Fibroblast of lung (primary cell): ENCODE measurements at regions not wholly inside any gene's neighbourhood (a gene's known extent, or its start where the extent isn't known, plus 50 kb on each side); places are given as distances from the start of the nearest gene placed in this dataset.

Source experiments
- DNase-seq, 2 donors: peaks; one replicate each; pipeline versions ENCODE4 v3.0.0 to v3.0.0-alpha.2; 2010; ENCODE audit warnings: low read depth in 2 of 2
- H2AFZ ChIP-seq: 2 replicates; pipeline ENCODE4 v1.5.1; 2012; ENCODE audit warnings: low read length, control low read depth, inconsistent platforms
- H3K27ac ChIP-seq: 2 replicates; pipeline ENCODE4 v1.5.1; 2011; ENCODE audit warnings: low read length, control low read depth; ENCODE audit not compliant: insufficient read depth
- H3K27me3 ChIP-seq: 2 replicates; pipeline ENCODE4 v1.5.1; 2011; ENCODE audit warnings: mild to moderate bottlenecking, low read length; ENCODE audit not compliant: control insufficient read depth, insufficient read depth
- H3K36me3 ChIP-seq: 2 replicates; pipeline ENCODE4 v1.5.1; 2011; ENCODE audit warnings: low read length; ENCODE audit not compliant: control insufficient read depth, insufficient read depth
- H3K4me1 ChIP-seq: 2 replicates; pipeline ENCODE4 v1.5.1; 2011; ENCODE audit warnings: low read length; ENCODE audit not compliant: control insufficient read depth, insufficient read depth; ENCODE audit errors: extremely low read depth
- H3K4me2 ChIP-seq: 2 replicates; pipeline ENCODE4 v1.5.1; 2011; ENCODE audit warnings: low read length, control low read depth; ENCODE audit not compliant: insufficient read depth; ENCODE audit errors: extremely low read depth
- H3K4me3 ChIP-seq, 4 experiments: fragments of 200-600 bp in 1 of 4; sonication (generic) in 1 of 4; replicated peaks in 1 of 4; 2 replicates each; pipeline ENCODE4 v1.5.1; 2011 to 2016; ENCODE audit warnings: low read length in 4 of 4, low read depth in 3 of 4, mild to moderate bottlenecking in 3 of 4, control low read depth in 2 of 4, inconsistent platforms in 1 of 4, mixed read lengths in 1 of 4; ENCODE audit not compliant: insufficient read depth in 1 of 4; ENCODE audit errors: control extremely low read depth in 1 of 4
- H3K79me2 ChIP-seq: 2 replicates; pipeline ENCODE4 v1.5.1; 2012; ENCODE audit warnings: mild to moderate bottlenecking, low read length, inconsistent platforms; ENCODE audit not compliant: control insufficient read depth, insufficient read depth
- H3K9ac ChIP-seq: 2 replicates; pipeline ENCODE4 v1.5.1; 2011; ENCODE audit warnings: mild to moderate bottlenecking, low read length, control low read depth; ENCODE audit not compliant: insufficient read depth
- H3K9me3 ChIP-seq: 2 replicates; pipeline ENCODE4 v1.5.1; 2012; ENCODE audit warnings: low read depth, low read length; ENCODE audit not compliant: control insufficient read depth, insufficient read depth
- H4K20me1 ChIP-seq: 2 replicates; pipeline ENCODE4 v1.5.1; 2011; ENCODE audit warnings: low read length; ENCODE audit not compliant: control insufficient read depth, insufficient read depth; ENCODE audit errors: extremely low read depth
- CTCF ChIP-seq, 2 donors: IDR thresholded peaks in 1 of 2; conservative IDR thresholded peaks in 1 of 2; 1 replicate in 1 of 2; 2 replicates in 1 of 2; pipeline ENCODE4 v1.5.1; 2011 to 2012; ENCODE audit warnings: low read length in 2 of 2, control low read depth in 1 of 2, inconsistent platforms in 1 of 2, low read depth in 1 of 2, mild to moderate bottlenecking in 1 of 2
- EZH2 ChIP-seq: IDR thresholded peaks from 2 replicates; pipeline ENCODE4 v1.5.1; 2012; ENCODE audit warnings: low read length, control low read depth, mild to moderate bottlenecking; ENCODE audit errors: missing control alignments

GRCh38 chr2:12278217-12278750 lies 438.5 kb upstream of the TRIB2 start:
- H3K4me2 ChIP-seq, result no peak overlapping the region
- peak in 1 of 2 donors; percentile 44 for DNase-seq

GRCh38 chr2:12282780-12283695 lies 433.7 kb upstream of the TRIB2 start:
- Histone ChIP-seq H3K9me3 (no peaks in the 10 kb centered on the region), H3K4me2 (no peak overlapping the region), H2AFZ (no peak overlapping the region), H3K4me1 (peaks cover 3% of the 10 kb centered on the region), H3K36me3 (no peaks in the 10 kb centered on the region), H3K79me2 (no peaks in the 10 kb centered on the region), H3K27me3 (no peaks in the 10 kb centered on the region), H3K4me3 (no peak overlapping the region), H3K27ac (no peak overlapping the region), H4K20me1 (no peaks in the 10 kb centered on the region), H3K9ac (no peak overlapping the region)
- no peak for DNase-seq
- no peak for TF ChIP-seq CTCF (conservative IDR thresholded peaks at IDR 0.05 in 1 of 2, IDR thresholded peaks at IDR 0.05 in 1 of 2; ENCODE audit: low read depth in 1 of 2, low read length in 2 of 2)
- no peak for TF ChIP-seq EZH2

More at GRCh38 chr2:12278217-12278750, 438.5 kb upstream of the TRIB2 start:
- no peaks in the 10 kb centered on the region for H4K20me1 ChIP-seq
- no peak for TF ChIP-seq EZH2
- TF ChIP-seq CTCF (conservative IDR thresholded peaks at IDR 0.05 in 1 of 2, IDR thresholded peaks at IDR 0.05 in 1 of 2; ENCODE audit: low read depth in 1 of 2, low read length in 2 of 2), result no peak
- H3K4me1 ChIP-seq, result no peaks in the 10 kb centered on the region
- H2AFZ ChIP-seq, result no peak overlapping the region
- no peak overlapping the region for H3K9ac ChIP-seq
- H3K36me3 ChIP-seq, result no peaks in the 10 kb centered on the region
- no peaks in the 10 kb centered on the region for H3K79me2 ChIP-seq
- H3K9me3 ChIP-seq, result no peaks in the 10 kb centered on the region
- no peak overlapping the region for H3K4me3 ChIP-seq
- no peak overlapping the region for H3K27ac ChIP-seq
- H3K27me3 ChIP-seq, result no peaks in the 10 kb centered on the region

- DNase-seq, result peak in 1 of 2 donors; percentile 51
- Histone ChIP-seq H3K27me3 (no peaks in the 10 kb centered on the region), H3K9ac (no peak overlapping the region), H3K4me1 (peaks cover 3% of the 10 kb centered on the region), H2AFZ (no peak overlapping the region), H4K20me1 (no peaks in the 10 kb centered on the region), H3K36me3 (no peaks in the 10 kb centered on the region), H3K27ac (no peak overlapping the region), H3K79me2 (no peaks in the 10 kb centered on the region), H3K4me3 (no peak overlapping the region), H3K4me2 (no peak overlapping the region), H3K9me3 (no peaks in the 10 kb centered on the region)
- no peak for TF ChIP-seq CTCF (conservative IDR thresholded peaks at IDR 0.05 in 1 of 2, IDR thresholded peaks at IDR 0.05 in 1 of 2; ENCODE audit: low read depth in 1 of 2, low read length in 2 of 2)
- TF ChIP-seq EZH2, result no peak
These were observed 432.7 kb upstream of the TRIB2 start for GRCh38 chr2:12284037-12284436.
